H1 (cell line): ENCODE measurements at regions not wholly inside any gene's neighbourhood (a gene's known extent, or its start where the extent isn't known, plus 50 kb on each side); places are given as distances from the start of the nearest gene placed in this dataset.

ENCODE experiments used
- CBX5 ChIP-seq: fragments of 300-800, 300-1000 bp; sonication (generic); IDR thresholded peaks from 2 replicates; pipeline ENCODE4 v1.7.1; 2016; ENCODE audit warnings: antibody characterized with exemption, low read length, low read depth
- EP300 ChIP-seq, 2 experiments: IDR thresholded peaks; 1 replicate in 1 of 2; 2 replicates in 1 of 2; pipeline ENCODE4 v1.6.1; 2011 to 2012; ENCODE audit warnings: low read depth in 2 of 2, low read length in 2 of 2, mild to moderate bottlenecking in 2 of 2, borderline replicate concordance in 1 of 2, inconsistent platforms in 1 of 2, moderate library complexity in 1 of 2
- POLR2A ChIP-seq, 2 experiments: IDR thresholded peaks; 1 replicate in 1 of 2; 2 replicates in 1 of 2; pipeline ENCODE4 v1.6.1; 2011; ENCODE audit warnings: low read depth in 2 of 2, low read length in 2 of 2, mild to moderate bottlenecking in 2 of 2; ENCODE audit errors: control extremely low read depth in 1 of 2
- RFX5 ChIP-seq: IDR thresholded peaks from 2 replicates; pipeline ENCODE4 v1.6.1; 2011; ENCODE audit warnings: low read depth, low read length, improper control_type of control experiment, borderline replicate concordance
- TF ChIP-seq, protein P1 (sequence below): fragments of 300-600 bp; sonication (generic); IDR thresholded peaks from 2 replicates; pipeline ENCODE4 v1.7.1; 2012; ENCODE audit warnings: low read length, moderate library complexity, mild to moderate bottlenecking, inconsistent platforms; ENCODE audit not compliant: insufficient replicate concordance

GRCh38 chrX:16418650-16419049 is 231.3 kb upstream of the S100G start (continued):
- TF ChIP-seq, protein P1, sequence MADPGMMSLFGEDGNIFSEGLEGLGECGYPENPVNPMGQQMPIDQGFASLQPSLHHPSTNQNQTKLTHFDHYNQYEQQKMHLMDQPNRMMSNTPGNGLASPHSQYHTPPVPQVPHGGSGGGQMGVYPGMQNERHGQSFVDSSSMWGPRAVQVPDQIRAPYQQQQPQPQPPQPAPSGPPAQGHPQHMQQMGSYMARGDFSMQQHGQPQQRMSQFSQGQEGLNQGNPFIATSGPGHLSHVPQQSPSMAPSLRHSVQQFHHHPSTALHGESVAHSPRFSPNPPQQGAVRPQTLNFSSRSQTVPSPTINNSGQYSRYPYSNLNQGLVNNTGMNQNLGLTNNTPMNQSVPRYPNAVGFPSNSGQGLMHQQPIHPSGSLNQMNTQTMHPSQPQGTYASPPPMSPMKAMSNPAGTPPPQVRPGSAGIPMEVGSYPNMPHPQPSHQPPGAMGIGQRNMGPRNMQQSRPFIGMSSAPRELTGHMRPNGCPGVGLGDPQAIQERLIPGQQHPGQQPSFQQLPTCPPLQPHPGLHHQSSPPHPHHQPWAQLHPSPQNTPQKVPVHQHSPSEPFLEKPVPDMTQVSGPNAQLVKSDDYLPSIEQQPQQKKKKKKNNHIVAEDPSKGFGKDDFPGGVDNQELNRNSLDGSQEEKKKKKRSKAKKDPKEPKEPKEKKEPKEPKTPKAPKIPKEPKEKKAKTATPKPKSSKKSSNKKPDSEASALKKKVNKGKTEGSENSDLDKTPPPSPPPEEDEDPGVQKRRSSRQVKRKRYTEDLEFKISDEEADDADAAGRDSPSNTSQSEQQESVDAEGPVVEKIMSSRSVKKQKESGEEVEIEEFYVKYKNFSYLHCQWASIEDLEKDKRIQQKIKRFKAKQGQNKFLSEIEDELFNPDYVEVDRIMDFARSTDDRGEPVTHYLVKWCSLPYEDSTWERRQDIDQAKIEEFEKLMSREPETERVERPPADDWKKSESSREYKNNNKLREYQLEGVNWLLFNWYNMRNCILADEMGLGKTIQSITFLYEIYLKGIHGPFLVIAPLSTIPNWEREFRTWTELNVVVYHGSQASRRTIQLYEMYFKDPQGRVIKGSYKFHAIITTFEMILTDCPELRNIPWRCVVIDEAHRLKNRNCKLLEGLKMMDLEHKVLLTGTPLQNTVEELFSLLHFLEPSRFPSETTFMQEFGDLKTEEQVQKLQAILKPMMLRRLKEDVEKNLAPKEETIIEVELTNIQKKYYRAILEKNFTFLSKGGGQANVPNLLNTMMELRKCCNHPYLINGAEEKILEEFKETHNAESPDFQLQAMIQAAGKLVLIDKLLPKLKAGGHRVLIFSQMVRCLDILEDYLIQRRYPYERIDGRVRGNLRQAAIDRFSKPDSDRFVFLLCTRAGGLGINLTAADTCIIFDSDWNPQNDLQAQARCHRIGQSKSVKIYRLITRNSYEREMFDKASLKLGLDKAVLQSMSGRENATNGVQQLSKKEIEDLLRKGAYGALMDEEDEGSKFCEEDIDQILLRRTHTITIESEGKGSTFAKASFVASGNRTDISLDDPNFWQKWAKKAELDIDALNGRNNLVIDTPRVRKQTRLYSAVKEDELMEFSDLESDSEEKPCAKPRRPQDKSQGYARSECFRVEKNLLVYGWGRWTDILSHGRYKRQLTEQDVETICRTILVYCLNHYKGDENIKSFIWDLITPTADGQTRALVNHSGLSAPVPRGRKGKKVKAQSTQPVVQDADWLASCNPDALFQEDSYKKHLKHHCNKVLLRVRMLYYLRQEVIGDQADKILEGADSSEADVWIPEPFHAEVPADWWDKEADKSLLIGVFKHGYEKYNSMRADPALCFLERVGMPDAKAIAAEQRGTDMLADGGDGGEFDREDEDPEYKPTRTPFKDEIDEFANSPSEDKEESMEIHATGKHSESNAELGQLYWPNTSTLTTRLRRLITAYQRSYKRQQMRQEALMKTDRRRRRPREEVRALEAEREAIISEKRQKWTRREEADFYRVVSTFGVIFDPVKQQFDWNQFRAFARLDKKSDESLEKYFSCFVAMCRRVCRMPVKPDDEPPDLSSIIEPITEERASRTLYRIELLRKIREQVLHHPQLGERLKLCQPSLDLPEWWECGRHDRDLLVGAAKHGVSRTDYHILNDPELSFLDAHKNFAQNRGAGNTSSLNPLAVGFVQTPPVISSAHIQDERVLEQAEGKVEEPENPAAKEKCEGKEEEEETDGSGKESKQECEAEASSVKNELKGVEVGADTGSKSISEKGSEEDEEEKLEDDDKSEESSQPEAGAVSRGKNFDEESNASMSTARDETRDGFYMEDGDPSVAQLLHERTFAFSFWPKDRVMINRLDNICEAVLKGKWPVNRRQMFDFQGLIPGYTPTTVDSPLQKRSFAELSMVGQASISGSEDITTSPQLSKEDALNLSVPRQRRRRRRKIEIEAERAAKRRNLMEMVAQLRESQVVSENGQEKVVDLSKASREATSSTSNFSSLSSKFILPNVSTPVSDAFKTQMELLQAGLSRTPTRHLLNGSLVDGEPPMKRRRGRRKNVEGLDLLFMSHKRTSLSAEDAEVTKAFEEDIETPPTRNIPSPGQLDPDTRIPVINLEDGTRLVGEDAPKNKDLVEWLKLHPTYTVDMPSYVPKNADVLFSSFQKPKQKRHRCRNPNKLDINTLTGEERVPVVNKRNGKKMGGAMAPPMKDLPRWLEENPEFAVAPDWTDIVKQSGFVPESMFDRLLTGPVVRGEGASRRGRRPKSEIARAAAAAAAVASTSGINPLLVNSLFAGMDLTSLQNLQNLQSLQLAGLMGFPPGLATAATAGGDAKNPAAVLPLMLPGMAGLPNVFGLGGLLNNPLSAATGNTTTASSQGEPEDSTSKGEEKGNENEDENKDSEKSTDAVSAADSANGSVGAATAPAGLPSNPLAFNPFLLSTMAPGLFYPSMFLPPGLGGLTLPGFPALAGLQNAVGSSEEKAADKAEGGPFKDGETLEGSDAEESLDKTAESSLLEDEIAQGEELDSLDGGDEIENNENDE: no peak
- TF ChIP-seq EP300 (IDR thresholded peaks at IDR 0.05; ENCODE audit: borderline replicate concordance in 1 of 2, low read depth in 2 of 2, low read length in 2 of 2) (no peak), CBX5 (no peak), RFX5 (no peak), POLR2A (IDR thresholded peaks at IDR 0.05; ENCODE audit: control extremely low read depth in 1 of 2, low read depth in 2 of 2, low read length in 2 of 2) (no peak)
